ENCODE measurements at regions not wholly inside any gene's neighbourhood (a gene's known extent, or its start where the extent isn't known, plus 50 kb on each side); places are given as distances from the start of the nearest gene placed in this dataset.

DNA sequence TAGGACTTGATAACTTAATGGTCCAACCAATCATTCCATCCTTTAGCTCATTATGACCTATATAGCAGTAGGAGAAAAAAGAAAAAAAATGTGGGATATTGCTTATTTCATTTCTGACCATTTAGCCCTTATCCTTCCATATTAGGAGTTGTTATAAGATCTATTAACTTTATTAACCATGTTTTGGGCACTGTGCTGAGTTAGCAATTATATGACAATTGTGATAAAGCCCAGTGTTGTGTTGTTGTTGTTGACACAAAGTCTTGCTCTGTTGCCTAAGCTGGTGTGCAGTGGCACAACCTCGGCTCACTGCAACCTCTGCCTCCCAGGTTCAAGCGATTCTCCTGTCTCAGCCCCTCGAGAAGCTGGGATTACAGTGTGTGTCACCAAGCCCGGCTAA, 569.7 kb upstream of the FOXG1 start:
- Histone ChIP-seq H3K4me3 (ENCODE audit: severe bottlenecking) (no peak overlapping the region), H3K27me3 (ENCODE audit: insufficient read depth, poor library complexity, severe bottlenecking) (no peaks in the 10 kb centered on the region), H3K27ac (ENCODE audit: poor library complexity, severe bottlenecking) (no peak overlapping the region), H3K9me3 (ENCODE audit: severe bottlenecking) (no peaks in the 10 kb centered on the region), H3K4me1 (ENCODE audit: insufficient read depth, poor library complexity, severe bottlenecking) (no peaks in the 10 kb centered on the region), H3K36me3 (ENCODE audit: low read depth) (no peaks in the 10 kb centered on the region)
- ATAC-seq (ENCODE audit: low read depth) (no peak), DNase-seq (ENCODE audit: low spot score) (no peak)
- TF ChIP-seq CTCF (IDR thresholded peaks at IDR 0.05; ENCODE audit: poor library complexity, severe bottlenecking) = no peak

DNA sequence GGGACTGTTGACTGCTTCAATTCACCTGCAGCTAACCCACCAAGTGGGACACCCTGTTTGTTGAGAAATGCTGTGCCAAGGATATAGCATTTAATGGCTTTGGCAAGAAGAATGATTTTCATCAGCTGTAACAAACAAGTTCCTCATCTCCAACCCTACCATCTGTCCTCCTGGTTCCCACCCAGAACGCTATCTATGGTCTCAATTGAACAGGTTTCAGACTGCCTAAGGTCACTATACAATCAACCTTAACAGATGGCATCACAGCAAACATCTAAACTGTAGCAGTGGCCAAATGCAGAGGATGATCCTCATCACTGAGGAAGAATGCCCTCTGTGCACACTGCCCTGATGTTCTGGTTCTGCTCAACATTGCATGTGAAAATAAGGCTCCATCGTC, 546.2 kb upstream of the FOXG1 start:
- Histone ChIP-seq H3K27ac (ENCODE audit: poor library complexity, severe bottlenecking) (no peak overlapping the region), H3K27me3 (ENCODE audit: insufficient read depth, poor library complexity, severe bottlenecking) (peaks cover 3% of the 10 kb centered on the region), H3K4me1 (ENCODE audit: insufficient read depth, poor library complexity, severe bottlenecking) (no peaks in the 10 kb centered on the region), H3K9me3 (ENCODE audit: severe bottlenecking) (no peaks in the 10 kb centered on the region), H3K4me3 (ENCODE audit: severe bottlenecking) (no peak overlapping the region), H3K36me3 (ENCODE audit: low read depth) (no peaks in the 10 kb centered on the region)
- ATAC-seq (ENCODE audit: low read depth) (no peak), DNase-seq (ENCODE audit: low spot score) (no peak)
- TF ChIP-seq CTCF (IDR thresholded peaks at IDR 0.05; ENCODE audit: poor library complexity, severe bottlenecking) = no peak

- TF ChIP-seq CTCF (IDR thresholded peaks at IDR 0.05; ENCODE audit: poor library complexity, severe bottlenecking) = no peak
- no peak for ATAC-seq (ENCODE audit: low read depth)
- no peaks in the 10 kb centered on the region for H3K4me1 ChIP-seq (ENCODE audit: insufficient read depth, poor library complexity, severe bottlenecking)
- H3K27ac ChIP-seq (ENCODE audit: poor library complexity, severe bottlenecking) = no peak overlapping the region
- no peak overlapping the region for H3K4me3 ChIP-seq (ENCODE audit: severe bottlenecking)
- no peaks in the 10 kb centered on the region for H3K27me3 ChIP-seq (ENCODE audit: insufficient read depth, poor library complexity, severe bottlenecking)
- no peaks in the 10 kb centered on the region for H3K36me3 ChIP-seq (ENCODE audit: low read depth)
- no peaks in the 10 kb centered on the region for H3K9me3 ChIP-seq (ENCODE audit: severe bottlenecking)
- DNase-seq (ENCODE audit: low spot score) = no peak
Measured at GRCh38 chr14:28240909-28241308, 525.7 kb upstream of the FOXG1 start.

- Histone ChIP-seq H3K27me3 (ENCODE audit: insufficient read depth, poor library complexity, severe bottlenecking) (no peaks in the 10 kb centered on the region), H3K4me1 (ENCODE audit: insufficient read depth, poor library complexity, severe bottlenecking) (no peaks in the 10 kb centered on the region), H3K4me3 (ENCODE audit: severe bottlenecking) (no peak overlapping the region), H3K36me3 (ENCODE audit: low read depth) (no peaks in the 10 kb centered on the region), H3K9me3 (ENCODE audit: severe bottlenecking) (no peaks in the 10 kb centered on the region), H3K27ac (ENCODE audit: poor library complexity, severe bottlenecking) (no peak overlapping the region)
- DNase-seq (ENCODE audit: low spot score) = no peak
- no peak for ATAC-seq (ENCODE audit: low read depth)
- no peak for TF ChIP-seq CTCF (IDR thresholded peaks at IDR 0.05; ENCODE audit: poor library complexity, severe bottlenecking)
Measured at GRCh38 chr14:28242895-28243294, 523.7 kb upstream of the FOXG1 start.

GRCh38 chr14:28243600-28243999, 523.0 kb upstream of the FOXG1 start:
- ATAC-seq (ENCODE audit: low read depth) (peak; percentile 60; the same call in 1 of the 3 replicates), DNase-seq (ENCODE audit: low spot score) (no peak)
- no peak for TF ChIP-seq CTCF (IDR thresholded peaks at IDR 0.05; ENCODE audit: poor library complexity, severe bottlenecking)

More at GRCh38 chr14:28243600-28243999, 523.0 kb upstream of the FOXG1 start:
- no peak overlapping the region for H3K4me3 ChIP-seq (ENCODE audit: severe bottlenecking)
- H3K4me1 ChIP-seq (ENCODE audit: insufficient read depth, poor library complexity, severe bottlenecking) = no peaks in the 10 kb centered on the region
- no peaks in the 10 kb centered on the region for H3K36me3 ChIP-seq (ENCODE audit: low read depth)
- no peaks in the 10 kb centered on the region for H3K9me3 ChIP-seq (ENCODE audit: severe bottlenecking)
- no peak overlapping the region for H3K27ac ChIP-seq (ENCODE audit: poor library complexity, severe bottlenecking)
- no peaks in the 10 kb centered on the region for H3K27me3 ChIP-seq (ENCODE audit: insufficient read depth, poor library complexity, severe bottlenecking)
